Large intestine (tissue), 3 donors: ENCODE measurements at regions not wholly inside any gene's neighbourhood (a gene's known extent, or its start where the extent isn't known, plus 50 kb on each side); places are given as distances from the start of the nearest gene placed in this dataset.
"Not testable (repeated sequence)": the region's sequence is repeated elsewhere in the genome, so short reads cannot be mapped to it uniquely, and the experiment has no call there.

Experiments used
- DNase-seq, 2 donors: peaks; one replicate each; pipeline versions ENCODE4 v3.0.0 to v3.0.0-alpha.2; 2013
- H3K27ac ChIP-seq: one replicate; pipeline ENCODE4 v1.5.1; 2013; ENCODE audit warnings: low read length
- H3K27me3 ChIP-seq: 2 replicates; pipeline ENCODE4 v1.6.1; 2013; ENCODE audit warnings: low read length; ENCODE audit not compliant: control insufficient read depth, insufficient read depth
- H3K36me3 ChIP-seq: 2 replicates; pipeline ENCODE4 v1.6.1; 2013; ENCODE audit warnings: low read length; ENCODE audit not compliant: control insufficient read depth, insufficient read depth
- H3K4me1 ChIP-seq: one replicate; pipeline ENCODE4 v1.6.1; 2013; ENCODE audit warnings: low read length; ENCODE audit not compliant: control insufficient read depth, insufficient read depth
- H3K4me3 ChIP-seq: one replicate; pipeline ENCODE4 v1.5.1; 2013; ENCODE audit warnings: low read length
- H3K9me3 ChIP-seq: one replicate; pipeline ENCODE4 v1.6.1; 2013; ENCODE audit warnings: mild to moderate bottlenecking, low read depth, low read length, moderate library complexity; ENCODE audit not compliant: control insufficient read depth
- WGBS: methylation state at CpG from one replicate; pipeline ENCODE4 v1.1.5; 2013; ENCODE audit warnings: low lambda C conversion rate; ENCODE audit not compliant: insufficient coverage; 5-methylcytosine and 5-hydroxymethylcytosine counted together

DNA sequence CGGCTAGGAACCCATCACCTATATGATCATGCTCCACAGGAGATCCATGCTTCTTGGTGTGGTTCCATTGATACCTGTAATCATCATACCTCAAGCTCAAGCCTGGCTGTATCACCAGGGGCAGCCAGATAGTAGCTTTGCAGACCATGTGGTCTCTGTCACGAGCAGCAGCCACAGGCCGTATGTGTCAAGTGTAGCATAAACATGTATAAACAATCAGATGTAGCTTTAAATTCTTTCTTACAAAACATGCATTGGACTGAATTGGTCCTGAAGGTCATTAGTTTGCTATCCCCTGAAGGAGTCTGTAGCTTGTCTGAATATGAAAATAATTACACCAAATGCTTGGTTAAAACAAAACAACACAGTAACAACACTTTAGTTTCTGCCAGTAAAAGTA, 1223.2 kb upstream of the TMEM132C start:
- H3K36me3 ChIP-seq, result no peaks in the 10 kb centered on the region
- no peak overlapping the region for H3K4me3 ChIP-seq
- no peak overlapping the region for H3K27ac ChIP-seq
- no peaks in the 10 kb centered on the region for H3K9me3 ChIP-seq
- H3K27me3 ChIP-seq, result no peaks in the 10 kb centered on the region
- H3K4me1 ChIP-seq, result no peaks in the 10 kb centered on the region
- no CpG with 5 or more reads among the region's 3 CpGs for WGBS
- DNase-seq, result no peak

DNA sequence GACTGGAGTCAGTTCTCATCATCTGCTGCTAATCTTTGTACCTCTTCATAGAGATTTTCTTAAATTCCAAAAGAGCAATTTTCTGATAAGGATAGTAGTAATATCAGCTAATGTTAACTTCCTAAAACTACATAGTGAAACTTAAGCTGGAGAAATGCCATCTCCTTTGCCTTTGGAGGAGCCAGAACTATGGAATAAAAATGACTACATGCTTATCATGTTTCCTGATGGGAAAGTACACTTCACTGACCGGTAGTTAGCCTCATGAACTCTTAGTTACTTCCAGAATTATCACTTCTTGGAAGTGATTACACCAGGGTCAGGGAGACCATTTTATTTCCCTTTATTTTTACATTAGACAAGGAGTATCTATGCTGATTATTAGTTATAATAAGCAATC, 1222.1 kb upstream of the TMEM132C start:
- no peaks in the 10 kb centered on the region for H3K4me1 ChIP-seq
- no peaks in the 10 kb centered on the region for H3K27me3 ChIP-seq
- H3K36me3 ChIP-seq, result no peaks in the 10 kb centered on the region
- peak in 1 of 2 donors; percentile 12 for DNase-seq
- H3K27ac ChIP-seq, result no peak overlapping the region
- WGBS, result no CpG with 5 or more reads among the region's 1 CpG
- no peak overlapping the region for H3K4me3 ChIP-seq
- H3K9me3 ChIP-seq, result no peaks in the 10 kb centered on the region

DNA sequence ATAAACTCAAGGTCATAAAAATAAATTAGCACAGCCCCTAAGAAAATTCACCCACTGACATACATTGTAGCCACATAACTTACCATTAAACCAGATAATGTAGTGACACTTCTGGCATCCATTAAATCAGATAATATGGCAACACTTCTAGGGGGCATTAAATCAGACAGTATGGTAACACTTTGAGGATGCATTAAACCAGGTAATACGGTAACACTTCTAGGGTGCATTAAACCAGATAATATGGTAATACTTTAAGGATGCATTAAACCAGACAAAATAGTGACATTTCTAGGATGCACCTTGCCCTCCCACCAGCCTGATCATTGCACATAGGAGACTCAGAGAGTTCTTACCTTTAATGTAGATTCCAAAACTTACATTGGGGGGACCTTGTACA, 1220.5 kb upstream of the TMEM132C start:
- H3K36me3 ChIP-seq, result no peaks in the 10 kb centered on the region
- no peaks in the 10 kb centered on the region for H3K4me1 ChIP-seq
- no peak overlapping the region for H3K4me3 ChIP-seq
- no CpG with 5 or more reads among the region's 1 CpG for WGBS
- DNase-seq, result no peak
- no peaks in the 10 kb centered on the region for H3K27me3 ChIP-seq
- no peak overlapping the region for H3K27ac ChIP-seq
- H3K9me3 ChIP-seq, result no peaks in the 10 kb centered on the region

- no peaks in the 10 kb centered on the region for H3K27me3 ChIP-seq
- no peak overlapping the region for H3K4me3 ChIP-seq
- no peaks in the 10 kb centered on the region for H3K4me1 ChIP-seq
- no peaks in the 10 kb centered on the region for H3K9me3 ChIP-seq
- peak; percentile 56 to 73 for DNase-seq
- H3K36me3 ChIP-seq, result no peaks in the 10 kb centered on the region
- WGBS, result no CpG with 5 or more reads among the region's 1 CpG
- H3K27ac ChIP-seq, result peak overlapping the region; percentile 22
Measured at GRCh38 chr12:127048057-127048456, 1218.9 kb upstream of the TMEM132C start.

GRCh38 chr12:127048525-127048924, 1218.4 kb upstream of the TMEM132C start:
- H3K27me3 ChIP-seq, H3K4me3 ChIP-seq, H3K36me3 ChIP-seq, DNase-seq, H3K9me3 ChIP-seq, H3K27ac ChIP-seq, H3K4me1 ChIP-seq: not testable (repeated sequence)
- no CpG with 5 or more reads among the region's 6 CpGs for WGBS

DNA sequence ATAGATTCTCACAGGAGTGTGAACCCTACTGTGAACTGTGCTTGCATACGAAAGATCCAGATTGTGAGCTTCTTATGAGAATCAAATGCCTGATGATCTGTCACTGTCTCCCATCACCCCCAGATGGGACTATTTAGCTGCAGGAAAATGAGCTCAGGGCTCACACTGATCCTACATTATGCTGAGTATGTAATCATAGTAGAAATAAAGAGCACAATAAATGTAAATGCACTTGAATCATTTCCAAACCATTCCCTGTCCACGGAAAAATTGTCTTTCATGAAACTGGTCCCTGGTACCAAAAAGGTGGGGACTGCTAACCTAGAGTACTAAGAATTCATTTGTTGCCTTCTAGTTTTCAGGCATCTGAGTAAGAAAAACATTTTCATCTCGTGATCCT, 1215.8 kb upstream of the TMEM132C start:
- no peaks in the 10 kb centered on the region for H3K27me3 ChIP-seq
- no peak overlapping the region for H3K27ac ChIP-seq
- no peak for DNase-seq
- WGBS, result no CpG with 5 or more reads among the region's 3 CpGs
- no peaks in the 10 kb centered on the region for H3K36me3 ChIP-seq
- no peaks in the 10 kb centered on the region for H3K9me3 ChIP-seq
- H3K4me1 ChIP-seq, result no peaks in the 10 kb centered on the region
- H3K4me3 ChIP-seq, result no peak overlapping the region

GRCh38 chr12:127052511-127053232, 1214.3 kb upstream of the TMEM132C start:
- no peak overlapping the region for H3K27ac ChIP-seq
- 56% methylated on average over 3 of the region's 7 CpGs for WGBS

GRCh38 chr12:127054531-127054930, 1212.4 kb upstream of the TMEM132C start:
- no CpG with 5 or more reads among the region's 6 CpGs for WGBS
- DNase-seq, result no peak
- no peaks in the 10 kb centered on the region for H3K4me1 ChIP-seq
- no peak overlapping the region for H3K4me3 ChIP-seq
- no peaks in the 10 kb centered on the region for H3K27me3 ChIP-seq
- no peaks in the 10 kb centered on the region for H3K9me3 ChIP-seq
- H3K36me3 ChIP-seq, result no peaks in the 10 kb centered on the region
- H3K27ac ChIP-seq, result no peak overlapping the region

More at GRCh38 chr12:127052511-127053232, 1214.3 kb upstream of the TMEM132C start:
- no peaks in the 10 kb centered on the region for H3K9me3 ChIP-seq
- H3K27me3 ChIP-seq, result no peaks in the 10 kb centered on the region
- H3K4me3 ChIP-seq, result no peak overlapping the region
- no peak for DNase-seq
- no peaks in the 10 kb centered on the region for H3K36me3 ChIP-seq
- H3K4me1 ChIP-seq, result no peaks in the 10 kb centered on the region

DNA sequence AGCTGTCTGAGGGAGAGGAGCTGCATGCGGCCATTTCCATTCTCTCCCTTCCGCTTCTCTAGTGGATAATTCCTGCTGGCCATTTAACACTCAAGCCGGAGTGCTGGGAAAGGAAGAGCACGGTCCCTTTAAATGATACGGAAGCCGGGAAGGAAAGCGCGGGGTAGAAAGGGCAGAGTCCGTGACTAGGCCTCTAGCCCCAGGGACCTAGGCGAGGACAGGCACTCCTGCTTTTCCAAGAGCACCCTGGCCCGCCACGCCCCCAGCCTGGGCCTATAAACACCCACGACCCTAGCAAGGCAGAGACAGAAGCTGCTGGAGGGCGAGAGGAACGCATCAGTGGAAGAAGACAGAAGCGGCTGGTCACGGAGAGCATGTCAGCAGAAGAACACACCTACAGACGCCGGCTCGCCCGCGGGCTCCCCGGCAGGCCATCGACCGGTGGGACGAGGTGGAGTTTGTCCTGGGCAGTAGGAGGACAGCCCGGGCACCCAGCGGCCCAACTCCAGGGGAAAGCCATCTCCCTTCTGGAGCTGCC, 1206.6 kb upstream of the TMEM132C start:
- peaks cover 4% of the 10 kb centered on the region for H3K9me3 ChIP-seq

GRCh38 chr12:127060933-127061332, 1206.0 kb upstream of the TMEM132C start:
- Histone ChIP-seq H3K4me1 (peaks cover 10% of the 10 kb centered on the region), H3K9me3 (peaks cover 4% of the 10 kb centered on the region), H3K27me3 (no peaks in the 10 kb centered on the region), H3K36me3 (no peaks in the 10 kb centered on the region), H3K4me3 (no peak overlapping the region), H3K27ac (no peak overlapping the region)
- WGBS, result no CpG with 5 or more reads among the region's 14 CpGs
- DNase-seq, result no peak

More for the DNA sequence above, 1206.6 kb upstream of the TMEM132C start:
- Histone ChIP-seq H3K4me3 (peak overlapping the region; percentile 22), H3K36me3 (no peaks in the 10 kb centered on the region), H3K27ac (peak overlapping the region; percentile 32), H3K4me1 (peaks cover 10% of the 10 kb centered on the region), H3K27me3 (no peaks in the 10 kb centered on the region)
- no CpG with 5 or more reads among the region's 28 CpGs for WGBS
- peak; percentile 72 to 78 for DNase-seq
